ENCODE measurements at regions not wholly inside any gene's neighbourhood (a gene's known extent, or its start where the extent isn't known, plus 50 kb on each side); places are given as distances from the start of the nearest gene placed in this dataset.

DNA sequence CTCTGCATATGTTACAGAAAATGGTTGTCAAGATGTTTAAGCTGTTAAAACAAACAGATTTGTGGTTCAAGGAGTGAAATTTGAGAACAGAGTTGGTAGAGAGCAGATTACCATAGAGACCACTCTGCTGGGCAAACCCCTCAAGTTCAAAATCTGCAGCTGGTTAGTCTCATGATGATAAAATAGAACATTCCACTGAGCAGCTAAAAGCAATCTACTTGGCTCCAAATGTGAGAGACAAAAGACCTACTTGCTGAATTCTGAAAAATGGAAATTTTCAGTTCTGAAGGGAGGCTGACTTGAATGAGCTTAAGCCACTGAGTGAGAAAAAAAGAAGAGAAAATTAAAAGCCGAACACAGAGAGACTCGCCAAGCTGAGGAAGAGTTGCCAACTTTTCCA lies 519.3 kb downstream of the NOVA1 start:
- no TSS peak for BruUV-seq (replicated peaks)
- intact Hi-C loops (cut with micrococcal nuclease): no loop called here
- Histone ChIP-seq H3K9me2 (replicated peaks; ENCODE audit: low read length) (no peaks in the 10 kb centered on the region), H3K4me1 (ENCODE audit: insufficient read depth, low read length) (no peaks in the 10 kb centered on the region), H3K9ac (ENCODE audit: low read length) (no peak overlapping the region), H3K4me2 (ENCODE audit: low read length) (no peak overlapping the region), H3K27me3 (ENCODE audit: low read length) (no peaks in the 10 kb centered on the region), H3K9me3 (ENCODE audit: low read length) (0 out of 2 replicates have a peak, but pooled peaks cover 6% of the 10 kb centered on the region), H3K79me2 (ENCODE audit: low read length) (no peaks in the 10 kb centered on the region), H3K27ac (ENCODE audit: low read length) (no peak overlapping the region), H2AFZ (ENCODE audit: low read length) (no peak overlapping the region), H4K20me1 (ENCODE audit: low read length) (no peaks in the 10 kb centered on the region), H3K4me3 (ENCODE audit: low read length) (no peak overlapping the region), H3K36me3 (ENCODE audit: low read depth, low read length) (no peaks in the 10 kb centered on the region), H3F3A (ENCODE audit: low read length, unreplicated experiment) (no peaks in the 10 kb centered on the region)
- no peak for DNase-seq
- ChIA-PET POLR2A (ENCODE audit: unreplicated experiment) (no interaction called here), CTCF (no interaction called here)
- no peak for ATAC-seq
- TF ChIP-seq, protein P1, sequence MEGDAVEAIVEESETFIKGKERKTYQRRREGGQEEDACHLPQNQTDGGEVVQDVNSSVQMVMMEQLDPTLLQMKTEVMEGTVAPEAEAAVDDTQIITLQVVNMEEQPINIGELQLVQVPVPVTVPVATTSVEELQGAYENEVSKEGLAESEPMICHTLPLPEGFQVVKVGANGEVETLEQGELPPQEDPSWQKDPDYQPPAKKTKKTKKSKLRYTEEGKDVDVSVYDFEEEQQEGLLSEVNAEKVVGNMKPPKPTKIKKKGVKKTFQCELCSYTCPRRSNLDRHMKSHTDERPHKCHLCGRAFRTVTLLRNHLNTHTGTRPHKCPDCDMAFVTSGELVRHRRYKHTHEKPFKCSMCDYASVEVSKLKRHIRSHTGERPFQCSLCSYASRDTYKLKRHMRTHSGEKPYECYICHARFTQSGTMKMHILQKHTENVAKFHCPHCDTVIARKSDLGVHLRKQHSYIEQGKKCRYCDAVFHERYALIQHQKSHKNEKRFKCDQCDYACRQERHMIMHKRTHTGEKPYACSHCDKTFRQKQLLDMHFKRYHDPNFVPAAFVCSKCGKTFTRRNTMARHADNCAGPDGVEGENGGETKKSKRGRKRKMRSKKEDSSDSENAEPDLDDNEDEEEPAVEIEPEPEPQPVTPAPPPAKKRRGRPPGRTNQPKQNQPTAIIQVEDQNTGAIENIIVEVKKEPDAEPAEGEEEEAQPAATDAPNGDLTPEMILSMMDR (conservative IDR thresholded peaks at IDR 0.05; ENCODE audit: low read depth, low read length): no peak
- TF ChIP-seq EZH2 (IDR thresholded peaks at IDR 0.05; ENCODE audit: low read length, unreplicated experiment): no peak
- no peak for TF ChIP-seq EZH2phosphoT487 (IDR thresholded peaks at IDR 0.05; ENCODE audit: borderline replicate concordance, low read length)

DNA sequence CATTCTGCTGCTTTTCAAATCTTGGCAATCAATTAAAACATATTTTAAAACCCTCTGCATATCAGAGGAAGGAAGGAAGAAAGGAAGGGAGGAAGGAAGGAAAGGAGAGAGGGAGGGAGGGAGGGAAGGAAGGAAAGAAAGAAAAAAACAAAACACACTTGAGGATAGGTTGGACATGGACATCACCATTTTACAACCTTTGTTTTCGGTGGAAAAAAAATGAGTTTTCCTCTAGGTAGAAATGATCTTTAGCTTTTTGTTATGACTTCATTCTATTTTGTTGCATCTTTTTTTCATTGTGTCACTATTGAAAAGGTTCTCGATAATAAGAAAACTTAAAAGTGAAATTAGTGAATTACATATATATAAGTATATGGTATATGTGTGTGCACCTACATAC lies 522.9 kb downstream of the NOVA1 start:
- BruUV-seq (replicated peaks): no TSS peak

GRCh38 chr14:26070443-26070842 lies 527.4 kb downstream of the NOVA1 start:
- DNase-seq (no peak), ATAC-seq (no peak)
- no TSS peak for BruUV-seq (replicated peaks)
- intact Hi-C loops (cut with micrococcal nuclease): no loop called here
- Histone ChIP-seq H3K9me3 (ENCODE audit: low read length) (0 out of 2 replicates have a peak, but pooled peaks cover 3% of the 10 kb centered on the region), H3K4me3 (ENCODE audit: low read length) (no peak overlapping the region), H3K4me2 (ENCODE audit: low read length) (no peak overlapping the region), H3K79me2 (ENCODE audit: low read length) (no peaks in the 10 kb centered on the region), H2AFZ (ENCODE audit: low read length) (no peak overlapping the region), H3K4me1 (ENCODE audit: insufficient read depth, low read length) (no peaks in the 10 kb centered on the region), H3K36me3 (ENCODE audit: low read depth, low read length) (no peaks in the 10 kb centered on the region), H3K27me3 (ENCODE audit: low read length) (no peaks in the 10 kb centered on the region), H3K9me2 (replicated peaks; ENCODE audit: low read length) (no peaks in the 10 kb centered on the region), H4K20me1 (ENCODE audit: low read length) (no peaks in the 10 kb centered on the region), H3K27ac (ENCODE audit: low read length) (no peak overlapping the region), H3F3A (ENCODE audit: low read length, unreplicated experiment) (no peaks in the 10 kb centered on the region), H3K9ac (ENCODE audit: low read length) (no peak overlapping the region)
- POLR2A ChIA-PET (ENCODE audit: unreplicated experiment): no interaction called here
- TF ChIP-seq, protein P1 (conservative IDR thresholded peaks at IDR 0.05; ENCODE audit: low read depth, low read length): no peak
- TF ChIP-seq EZH2 (IDR thresholded peaks at IDR 0.05; ENCODE audit: low read length, unreplicated experiment) (no peak), EZH2phosphoT487 (IDR thresholded peaks at IDR 0.05; ENCODE audit: borderline replicate concordance, low read length) (no peak)
- CTCF ChIA-PET: no interaction called here

More for the DNA sequence above, 522.9 kb downstream of the NOVA1 start:
- Histone ChIP-seq H3F3A (ENCODE audit: low read length, unreplicated experiment) (no peaks in the 10 kb centered on the region), H3K27me3 (ENCODE audit: low read length) (no peaks in the 10 kb centered on the region), H2AFZ (ENCODE audit: low read length) (no peak overlapping the region), H4K20me1 (ENCODE audit: low read length) (no peaks in the 10 kb centered on the region), H3K4me1 (ENCODE audit: insufficient read depth, low read length) (no peaks in the 10 kb centered on the region), H3K9ac (ENCODE audit: low read length) (no peak overlapping the region), H3K4me3 (ENCODE audit: low read length) (no peak overlapping the region), H3K79me2 (ENCODE audit: low read length) (no peaks in the 10 kb centered on the region), H3K4me2 (ENCODE audit: low read length) (no peak overlapping the region), H3K9me3 (ENCODE audit: low read length) (0 out of 2 replicates have a peak, but pooled peaks cover 3% of the 10 kb centered on the region), H3K36me3 (ENCODE audit: low read depth, low read length) (no peaks in the 10 kb centered on the region), H3K9me2 (replicated peaks; ENCODE audit: low read length) (no peaks in the 10 kb centered on the region), H3K27ac (ENCODE audit: low read length) (no peak overlapping the region)
- intact Hi-C loops (cut with micrococcal nuclease): no loop called here
- ChIA-PET CTCF (no interaction called here), POLR2A (ENCODE audit: unreplicated experiment) (no interaction called here)
- TF ChIP-seq EZH2 (IDR thresholded peaks at IDR 0.05; ENCODE audit: low read length, unreplicated experiment) (no peak), EZH2phosphoT487 (IDR thresholded peaks at IDR 0.05; ENCODE audit: borderline replicate concordance, low read length) (no peak)
- TF ChIP-seq, protein P1 (conservative IDR thresholded peaks at IDR 0.05; ENCODE audit: low read depth, low read length): no peak
- DNase-seq (no peak), ATAC-seq (no peak)
